HG03520 (cell line): ENCODE measurements at regions not wholly inside any gene's neighbourhood (a gene's known extent, or its start where the extent isn't known, plus 50 kb on each side); places are given as distances from the start of the nearest gene placed in this dataset.

Source experiments
- ATAC-seq: cut with Tn5 transposase; IDR thresholded peaks from one replicate; pipeline ENCODE4 v1.9.1; 2021; ENCODE audit warnings: mild to moderate bottlenecking, moderate library complexity; ENCODE audit not compliant: unreplicated experiment

DNA sequence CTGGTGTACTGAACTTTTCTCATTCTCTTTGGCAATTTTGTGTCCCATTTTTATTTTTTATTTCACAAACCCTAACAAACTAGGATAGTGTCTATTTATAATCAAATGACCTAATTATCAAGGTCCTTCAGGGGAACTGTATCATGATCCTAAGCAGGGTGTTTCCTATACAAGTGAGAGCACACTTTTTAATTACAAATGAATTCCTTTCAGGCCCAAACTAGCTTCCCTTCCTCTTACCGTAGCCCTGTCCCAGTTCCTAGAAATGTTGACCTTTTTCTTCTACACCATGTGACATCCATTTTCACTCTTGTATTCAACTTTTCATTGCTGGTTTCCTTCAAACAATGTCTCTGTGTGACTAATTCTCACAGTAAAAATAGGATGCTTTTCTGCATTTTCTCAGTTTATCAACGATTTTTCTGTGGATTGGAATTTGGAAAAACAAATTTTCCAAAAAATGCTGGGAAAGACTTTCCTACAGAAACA, 411.4 kb downstream of the CCDC91 start:
- ATAC-seq: no peak

DNA sequence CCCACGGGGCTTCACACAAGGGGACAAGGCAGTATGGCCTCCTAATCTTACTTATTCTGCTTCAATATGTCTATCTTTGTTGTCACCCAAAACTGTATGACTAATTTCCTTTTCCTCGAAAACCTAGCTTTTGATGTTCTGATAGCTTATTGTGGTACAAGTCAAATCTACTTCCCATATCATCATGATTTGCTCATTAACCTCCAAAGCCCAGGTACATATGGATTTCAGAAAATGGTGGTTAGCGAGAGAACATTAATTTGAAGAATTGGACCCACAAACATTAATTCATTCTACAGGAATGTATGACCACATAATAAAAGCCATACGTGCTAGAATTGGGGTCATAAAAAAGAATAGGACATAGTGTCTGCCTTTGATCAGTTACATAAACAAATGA, 412.5 kb downstream of the CCDC91 start:
- no peak for ATAC-seq

DNA sequence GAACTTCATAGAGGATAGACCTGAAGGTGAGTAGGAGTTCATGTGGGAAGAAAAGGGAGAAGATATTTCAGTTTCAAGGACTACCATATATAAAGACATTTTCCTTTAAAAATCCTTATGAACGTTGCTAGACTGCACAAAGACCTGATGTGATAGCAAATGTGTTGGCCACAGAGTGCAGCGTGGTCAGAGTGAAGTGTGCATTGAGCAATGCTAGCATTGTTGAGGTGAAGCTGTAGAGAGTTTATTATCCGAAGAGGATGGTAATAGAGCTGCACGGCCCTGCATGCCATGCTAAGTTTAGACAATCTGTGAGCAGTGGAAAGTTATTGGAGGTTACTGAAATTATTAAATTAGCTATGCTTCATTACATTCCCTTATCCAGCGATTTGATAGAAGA, 413.0 kb downstream of the CCDC91 start:
- ATAC-seq: no peak

DNA sequence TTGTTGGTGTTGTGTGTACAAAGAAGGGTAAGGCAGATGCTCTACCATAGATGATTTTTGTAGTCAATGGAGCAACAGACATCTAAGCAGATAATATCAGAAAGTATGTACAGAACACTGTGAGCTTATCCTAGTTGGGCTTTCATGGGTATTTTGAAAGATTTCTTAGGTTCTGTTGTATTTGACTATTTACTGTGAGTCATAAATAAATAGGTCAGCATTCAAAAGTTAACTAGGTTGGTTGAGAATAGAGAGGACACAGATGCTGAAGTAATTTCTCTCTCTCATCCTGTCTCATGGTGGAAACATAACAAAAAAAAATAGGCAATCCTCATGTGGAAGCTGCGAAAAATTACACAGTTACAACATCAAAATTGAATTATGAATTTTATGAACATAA, 413.5 kb downstream of the CCDC91 start:
- ATAC-seq: no peak

DNA sequence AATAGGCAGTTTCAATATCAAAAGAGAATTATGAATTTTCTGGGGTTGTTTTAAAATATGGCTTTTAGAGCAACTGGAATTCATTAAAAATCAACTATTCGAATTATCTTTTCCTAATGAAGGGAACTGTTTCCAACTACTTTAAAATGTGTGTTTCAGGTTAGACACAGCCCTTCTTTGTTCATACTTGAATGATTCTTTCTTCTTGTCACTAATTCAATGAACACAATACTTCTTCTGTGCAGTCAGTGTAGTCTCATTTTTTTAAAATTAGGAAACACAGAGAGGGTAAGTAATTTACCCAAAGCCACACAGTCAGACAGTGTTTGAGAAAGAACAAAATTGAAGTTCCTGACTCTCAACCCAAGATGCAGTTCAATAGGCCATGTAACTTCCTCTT, 414.0 kb downstream of the CCDC91 start:
- ATAC-seq: no peak

DNA sequence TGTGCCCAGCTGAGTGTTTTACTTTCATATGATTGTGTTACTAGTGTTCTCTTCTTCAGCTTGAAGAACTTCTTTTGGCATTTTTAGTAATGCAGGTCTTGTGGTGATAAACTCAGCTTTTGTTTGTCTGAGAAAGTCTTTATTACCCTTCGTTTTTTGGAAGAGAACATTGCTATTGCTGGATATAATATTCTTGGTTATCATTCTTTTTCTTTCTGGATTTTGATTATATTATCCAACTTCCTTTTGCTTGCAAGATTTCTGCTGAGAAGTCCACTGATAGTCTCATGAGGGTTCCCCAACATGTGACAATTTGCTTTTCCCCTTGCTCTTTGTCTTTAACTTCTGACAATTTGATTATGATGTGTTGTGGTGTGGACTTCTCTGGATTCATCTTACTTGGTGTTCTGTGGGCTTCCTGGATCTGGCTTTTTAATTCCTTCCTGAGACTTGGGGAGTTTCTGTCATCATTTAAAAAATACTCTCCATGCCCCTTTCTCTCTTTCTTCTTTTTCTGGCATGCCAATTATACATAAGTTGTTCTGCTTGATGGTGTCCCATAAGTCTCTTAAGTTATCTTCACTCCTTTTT, 416.8 kb downstream of the CCDC91 start:
- ATAC-seq: no peak

DNA sequence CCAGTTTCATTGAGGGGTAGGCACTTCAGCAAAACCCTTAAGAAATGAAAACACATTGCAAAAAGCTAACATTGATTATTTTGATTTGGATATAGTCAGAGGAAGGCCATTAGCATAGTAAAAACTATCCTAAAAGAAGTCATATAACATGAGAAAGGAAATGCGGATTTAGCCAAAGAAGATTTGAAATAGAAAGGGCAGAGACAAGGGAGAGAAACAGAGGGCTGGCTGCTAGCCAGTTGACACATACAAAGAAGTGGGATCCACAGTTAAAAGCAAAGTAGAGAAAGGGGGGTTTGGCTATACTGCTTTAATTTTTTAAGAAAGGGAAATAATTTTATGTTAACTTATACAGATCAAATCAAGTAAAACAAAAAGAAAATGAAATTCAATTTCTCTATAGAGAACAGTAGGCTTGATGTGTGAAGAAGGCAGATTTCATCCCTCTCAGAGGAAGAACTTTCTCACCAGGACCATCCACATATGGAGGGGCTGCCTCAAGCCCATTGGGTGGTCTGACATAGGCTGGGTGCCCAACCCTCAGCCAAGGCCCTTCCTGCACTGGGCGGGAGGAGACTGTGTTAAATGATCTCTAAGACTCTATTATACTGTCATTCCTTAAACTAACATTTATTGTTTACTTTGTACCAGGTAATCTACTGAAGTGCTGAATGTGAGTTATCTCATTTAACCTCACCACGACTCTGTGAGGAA, 420.3 kb downstream of the CCDC91 start:
- ATAC-seq: no peak

DNA sequence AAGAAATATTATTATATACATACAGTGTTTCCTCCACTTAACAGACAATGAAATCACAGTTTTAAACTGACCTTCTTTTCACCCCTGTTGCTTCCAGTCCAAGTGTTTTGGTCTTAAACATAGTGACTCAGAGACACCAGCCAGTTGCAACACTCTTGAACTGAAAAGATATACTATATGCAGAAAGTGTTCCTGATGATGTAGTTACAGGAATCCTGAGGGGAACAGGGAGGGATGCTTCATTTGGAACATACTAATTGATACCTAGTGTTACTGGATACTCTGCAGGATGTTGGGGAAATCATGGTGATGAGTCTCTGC, 420.8 kb downstream of the CCDC91 start:
- ATAC-seq: no peak

DNA sequence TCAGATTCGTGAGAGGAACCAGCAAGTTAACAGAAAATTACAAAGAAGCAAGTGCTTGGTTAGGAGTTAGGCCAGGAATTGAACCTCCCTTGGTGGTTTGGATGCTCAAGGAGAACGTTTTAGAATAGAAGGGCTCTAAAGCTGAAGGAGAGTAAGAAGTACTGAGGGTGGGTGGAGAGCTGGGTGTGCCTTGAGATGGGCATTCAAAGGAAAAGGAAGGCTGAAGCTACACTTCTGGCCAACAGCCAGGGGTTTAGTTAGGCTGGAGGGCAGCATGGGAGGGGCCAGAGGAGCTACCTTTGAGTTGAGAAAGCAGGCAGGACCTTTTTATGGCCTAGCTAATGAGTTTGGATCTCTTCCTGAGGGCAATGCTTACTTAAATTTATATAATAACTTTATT, 421.2 kb downstream of the CCDC91 start:
- ATAC-seq: no peak

DNA sequence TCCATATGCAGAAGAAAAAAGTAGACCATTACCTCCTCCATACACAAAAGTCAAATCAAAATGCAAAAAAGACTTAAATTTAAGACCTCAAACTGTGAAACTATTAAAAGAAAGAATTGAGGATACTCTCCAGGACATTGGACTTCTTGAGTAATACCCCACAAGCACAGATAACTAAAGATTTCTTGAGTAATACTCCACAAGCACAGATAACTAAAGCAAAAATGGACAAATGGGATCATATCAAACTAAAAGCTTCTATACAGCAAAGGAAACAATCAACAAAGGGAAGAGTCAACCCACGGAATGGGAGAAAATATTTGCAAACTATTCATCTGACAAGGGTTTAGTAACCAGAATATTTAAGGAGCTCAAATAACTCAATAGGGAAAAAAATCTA, 427.9 kb downstream of the CCDC91 start:
- no peak for ATAC-seq

DNA sequence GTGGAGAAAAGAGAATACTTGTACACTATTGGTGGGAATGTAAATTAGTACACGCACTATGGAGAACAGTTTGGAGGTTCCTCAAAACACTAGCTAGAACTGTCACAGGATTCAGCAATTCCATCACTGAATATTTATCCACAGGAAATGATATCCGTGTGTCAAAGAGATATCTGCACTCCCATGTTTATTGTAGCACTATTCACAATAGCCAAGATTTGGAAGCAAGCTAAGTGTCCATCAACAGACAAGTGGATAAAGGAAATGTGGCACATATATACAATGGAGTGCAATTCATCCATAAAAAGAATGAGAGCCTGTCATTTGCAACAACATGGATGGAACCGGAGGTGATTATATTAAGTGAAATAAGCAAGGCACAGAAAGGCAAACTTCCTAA, 428.5 kb downstream of the CCDC91 start:
- no peak for ATAC-seq

DNA sequence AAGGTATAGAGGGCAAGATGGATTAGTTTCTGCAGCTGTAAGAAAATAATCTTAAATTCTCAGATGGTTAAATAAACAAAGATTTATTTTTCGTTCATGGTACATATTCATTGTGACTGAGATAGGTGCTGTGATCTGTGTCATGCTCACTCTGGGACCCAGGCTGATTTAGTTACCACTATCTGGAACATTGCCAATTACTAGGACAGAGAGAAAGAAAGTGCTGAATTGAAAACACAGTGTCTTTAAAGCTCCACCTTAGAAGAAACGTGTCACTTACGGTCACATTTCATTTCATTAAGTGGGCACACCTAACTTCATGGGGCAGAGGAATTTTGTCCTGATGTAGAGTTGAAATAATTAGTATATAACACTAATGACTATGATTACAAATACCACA, 430.0 kb downstream of the CCDC91 start:
- no peak for ATAC-seq

DNA sequence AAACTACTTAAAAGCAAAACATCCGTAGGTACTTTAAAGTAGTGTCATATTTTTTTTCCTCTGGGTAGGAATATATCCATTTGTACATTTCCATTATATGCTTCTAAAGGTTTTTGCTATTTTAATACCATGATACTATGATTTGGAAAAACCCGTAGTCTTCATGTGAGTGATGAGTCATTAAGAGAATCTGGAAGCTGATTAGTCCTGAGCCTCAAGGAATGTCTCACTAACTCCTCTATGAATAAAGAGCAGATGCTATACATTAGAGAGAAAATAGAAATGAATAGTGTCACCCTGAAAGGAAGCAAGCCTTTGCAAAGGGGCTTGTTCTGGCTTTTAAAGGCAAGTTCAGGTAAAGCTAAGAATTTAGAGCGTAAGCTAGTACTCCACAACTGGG, 432.1 kb downstream of the CCDC91 start:
- no peak for ATAC-seq

DNA sequence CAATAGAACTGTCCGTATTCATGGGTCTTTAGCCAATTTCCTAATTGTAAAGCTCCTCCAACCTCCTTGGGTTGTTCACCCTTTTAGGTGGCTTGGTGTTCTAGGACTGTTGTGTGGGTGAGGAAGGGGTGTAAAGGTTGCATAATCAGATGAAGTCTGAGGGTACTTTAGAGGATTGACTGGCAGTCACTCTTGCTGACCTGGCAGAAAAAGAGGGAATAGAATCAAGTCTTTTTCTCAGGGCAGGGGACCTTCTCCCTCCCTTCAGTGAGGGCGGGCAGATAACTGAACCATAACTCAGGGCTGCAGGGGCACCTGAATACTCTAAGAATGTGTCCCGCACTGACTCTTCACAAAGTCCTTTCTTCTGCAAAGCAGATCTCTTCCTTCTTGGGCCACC, 436.2 kb downstream of the CCDC91 start:
- ATAC-seq: no peak

DNA sequence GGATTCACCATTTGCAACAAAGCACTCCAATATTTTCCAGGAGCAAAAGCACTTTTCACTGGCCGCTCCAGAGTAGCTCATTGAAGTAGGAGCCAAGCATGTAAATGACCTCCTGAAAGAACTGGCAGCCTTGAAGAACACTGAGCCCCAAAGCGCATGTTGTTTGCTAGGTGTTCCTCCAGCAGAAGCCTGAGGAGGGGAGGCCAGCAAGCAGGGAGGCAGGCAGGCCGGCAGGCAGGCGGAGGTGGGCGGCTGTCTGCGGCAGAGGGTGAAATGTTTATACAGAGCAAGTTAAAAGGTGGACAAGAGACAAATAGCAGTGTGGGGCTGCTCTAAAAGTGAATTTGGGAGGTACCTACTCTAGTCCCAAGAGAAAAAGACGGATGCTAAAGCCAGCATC, 439.4 kb downstream of the CCDC91 start:
- ATAC-seq: no peak

DNA sequence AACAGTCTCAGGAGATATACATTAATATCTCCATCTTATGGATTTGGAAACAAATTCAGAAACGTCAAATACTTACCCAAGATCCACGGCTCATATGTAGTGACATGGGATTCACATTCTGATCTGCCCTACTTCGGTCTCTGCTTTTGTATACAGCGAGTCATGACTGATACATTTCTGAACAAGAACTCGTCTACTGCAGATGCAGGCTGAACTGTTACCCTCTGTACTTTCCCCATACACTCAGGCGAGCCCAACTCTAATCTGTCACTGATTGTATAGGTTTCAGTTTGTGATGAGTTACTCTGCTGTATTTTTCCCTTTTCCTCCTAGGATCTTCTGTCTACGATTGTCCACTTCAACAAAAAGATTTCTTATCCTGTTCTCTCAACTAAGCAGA, 441.6 kb downstream of the CCDC91 start:
- ATAC-seq: no peak

DNA sequence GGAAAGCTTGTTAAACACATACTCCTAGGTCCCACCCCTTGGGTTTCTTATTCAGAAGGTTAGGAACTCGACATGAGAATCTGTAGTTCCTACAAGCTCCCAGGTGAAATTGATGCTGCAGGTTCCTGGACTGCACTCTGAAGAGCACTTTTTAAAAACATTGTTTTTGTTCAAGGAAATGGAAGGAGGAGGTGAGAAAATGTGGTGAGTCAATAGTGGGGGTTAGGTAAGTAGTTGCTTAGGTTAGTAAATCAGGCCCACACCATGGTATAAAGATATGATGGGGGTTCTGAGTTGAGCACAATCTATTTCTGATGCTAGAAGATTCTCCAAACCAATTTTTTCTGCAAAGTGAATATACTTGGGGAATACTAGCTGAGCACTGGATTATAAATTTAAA, 450.3 kb downstream of the CCDC91 start:
- no peak for ATAC-seq

DNA sequence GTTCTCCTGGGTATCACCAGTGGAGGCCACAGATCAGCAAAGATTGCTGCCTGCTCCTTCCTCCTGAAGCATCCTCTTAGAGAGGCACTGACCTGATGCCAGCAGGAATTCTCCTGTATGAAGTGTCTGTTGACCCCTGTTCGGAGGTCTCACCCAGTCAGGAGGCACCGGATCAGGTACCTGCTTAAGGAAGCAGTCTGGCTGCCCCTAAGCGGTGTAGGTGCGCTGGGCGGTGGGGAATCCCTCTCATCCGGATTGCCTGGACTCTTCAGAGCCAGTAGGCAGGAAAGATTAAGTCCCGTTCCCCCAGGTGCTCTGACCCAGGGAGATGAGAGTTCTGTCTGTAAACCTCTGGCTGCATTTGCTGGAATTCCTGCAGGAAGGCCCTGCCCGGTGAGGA, 455.2 kb downstream of the CCDC91 start:
- ATAC-seq: no peak

DNA sequence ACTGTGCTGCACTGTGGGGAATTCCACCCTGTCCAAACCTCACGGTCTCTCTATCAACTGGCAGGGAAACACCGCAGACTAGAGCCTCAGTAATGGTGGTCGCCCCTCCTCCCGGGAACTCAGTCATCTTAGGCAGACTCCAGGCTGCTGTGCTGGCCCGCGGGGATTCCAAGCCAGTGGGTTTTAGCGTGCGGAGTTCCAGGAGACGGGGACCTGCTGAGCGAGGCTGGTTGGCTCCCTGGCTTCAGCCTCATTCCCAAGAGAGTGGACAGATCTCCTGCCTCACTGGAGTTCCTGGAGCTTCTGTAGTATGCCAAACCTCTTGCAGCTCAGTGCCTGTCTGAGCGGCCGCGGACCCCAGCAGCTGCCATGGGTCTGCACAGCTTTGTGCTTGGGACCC, 455.6 kb downstream of the CCDC91 start:
- no peak for ATAC-seq

DNA sequence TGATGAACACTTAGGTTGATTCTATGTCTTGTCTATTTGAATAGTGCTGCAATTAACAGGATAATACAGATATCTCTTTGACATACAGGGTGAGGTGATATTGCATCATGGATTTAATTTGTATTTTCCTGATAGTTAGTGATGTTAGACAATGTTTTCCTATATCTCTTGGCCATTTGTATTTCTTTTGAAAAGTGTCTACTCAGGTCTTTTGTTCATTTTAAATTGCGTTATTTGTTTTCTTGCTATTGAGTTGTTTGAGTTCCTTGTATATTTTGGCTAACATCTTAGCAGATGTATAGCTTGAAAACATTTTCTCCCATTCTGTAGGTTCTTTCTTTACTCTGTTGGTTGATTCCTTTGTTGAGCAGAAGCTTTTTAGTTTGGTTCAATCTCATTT, 460.6 kb downstream of the CCDC91 start:
- no peak for ATAC-seq

DNA sequence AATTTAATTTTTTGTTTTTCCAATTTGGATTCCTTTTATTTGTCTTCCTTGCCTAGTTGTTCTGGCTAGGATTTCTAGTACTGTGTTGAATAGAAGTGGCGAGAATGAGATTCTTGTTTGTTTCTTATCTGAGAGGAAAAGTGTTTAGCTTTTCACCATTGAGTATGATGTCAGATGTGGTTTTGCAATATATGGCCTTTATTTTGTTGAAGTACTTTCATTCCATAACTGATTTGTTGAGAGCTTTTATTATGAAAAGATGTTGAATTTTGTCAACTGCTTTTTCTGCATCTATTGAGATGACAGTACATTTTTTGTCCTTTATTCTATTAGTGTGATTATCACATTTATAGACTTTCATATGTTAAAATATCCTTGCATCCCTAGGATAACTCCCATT, 462.0 kb downstream of the CCDC91 start:
- ATAC-seq: no peak

DNA sequence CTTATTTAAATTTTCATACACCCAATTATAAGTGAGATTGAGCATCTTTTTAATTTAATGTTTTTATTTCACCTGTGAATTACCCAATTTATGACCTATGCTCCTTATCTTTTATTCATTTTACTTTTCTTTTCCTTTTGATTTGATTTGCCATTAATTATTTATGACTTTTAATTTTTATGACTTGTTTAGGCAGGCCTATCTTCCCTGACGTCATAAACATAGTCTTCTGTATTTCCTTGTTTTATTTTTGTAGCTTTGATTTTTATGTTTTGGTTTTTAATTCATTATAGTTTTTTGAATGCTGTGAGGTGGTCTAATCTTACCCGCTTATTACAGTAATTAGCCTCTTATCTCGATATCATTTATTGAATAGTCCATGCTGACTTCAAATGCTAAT, 467.1 kb upstream of the FAR2 start:
- no peak for ATAC-seq

DNA sequence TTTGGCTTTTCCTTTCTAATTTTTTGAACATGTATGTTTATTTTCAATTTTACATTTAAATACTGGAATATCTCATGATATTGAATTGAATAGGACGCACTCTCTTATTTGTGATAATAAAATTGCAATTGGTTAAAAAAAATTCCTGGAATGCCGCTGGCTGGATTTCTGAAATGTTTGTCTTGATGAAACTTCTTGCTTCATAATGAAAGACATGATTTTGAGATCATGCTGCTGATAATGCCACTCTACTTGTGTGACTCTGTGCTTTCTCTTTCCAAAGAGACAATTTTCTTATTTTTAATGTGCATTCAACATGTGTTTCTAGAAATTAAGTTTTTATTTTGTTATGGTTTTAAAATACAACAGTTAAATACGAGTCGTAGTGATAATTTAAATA, 465.7 kb upstream of the FAR2 start:
- ATAC-seq: no peak
